Nephron progenitor cell (in vitro differentiated cells): ENCODE measurements at regions not wholly inside any gene's neighbourhood (a gene's known extent, or its start where the extent isn't known, plus 50 kb on each side); places are given as distances from the start of the nearest gene placed in this dataset.

Source experiments
- DNase-seq: peaks from one replicate; pipeline ENCODE4 v3.0.0; 2021
- H3K27ac Mint-ChIP-seq: 2 replicates; pipeline ENCODE4 v1.8.0; 2021; ENCODE audit warnings: mild to moderate bottlenecking, moderate library complexity, mixed read lengths
- H3K27me3 Mint-ChIP-seq: 2 replicates; pipeline ENCODE4 v1.8.0; 2021; ENCODE audit warnings: mild to moderate bottlenecking, low read depth, mixed read lengths; ENCODE audit not compliant: poor library complexity
- H3K36me3 Mint-ChIP-seq: 2 replicates; pipeline ENCODE4 v1.8.0; 2021; ENCODE audit warnings: low read depth, mixed read lengths
- H3K4me1 Mint-ChIP-seq: 2 replicates; pipeline ENCODE4 v1.8.0; 2021; ENCODE audit warnings: mixed read lengths
- H3K4me3 Mint-ChIP-seq: 2 replicates; pipeline ENCODE4 v1.8.0; 2021; ENCODE audit warnings: mild to moderate bottlenecking, moderate library complexity, mixed read lengths
- H3K9me3 Mint-ChIP-seq: 2 replicates; pipeline ENCODE4 v1.8.0; 2021; ENCODE audit warnings: mild to moderate bottlenecking, moderate library complexity, mixed read lengths
- CTCF ChIP-seq: fragments of 200-600 bp; sonication (generic); IDR thresholded peaks from 2 replicates; pipeline ENCODE4 v1.5.0; 2021; ENCODE audit warnings: antibody characterized with exemption

- Mint-ChIP-seq H3K4me1 (peaks cover 13% of the 10 kb centered on the region), H3K9me3 (no peaks in the 10 kb centered on the region), H3K27ac (no peak overlapping the region), H3K36me3 (no peaks in the 10 kb centered on the region), H3K4me3 (no peak overlapping the region), H3K27me3 (peaks cover 10% of the 10 kb centered on the region)
- DNase-seq = no peak
- TF ChIP-seq CTCF = no peak
Observed at GRCh38 chr5:114062932-114063867, 298.7 kb upstream of the KCNN2 start.

GRCh38 chr5:114065912-114066311, 296.0 kb upstream of the KCNN2 start:
- H3K4me3 Mint-ChIP-seq = no peak overlapping the region
- H3K4me1 Mint-ChIP-seq = peaks cover 13% of the 10 kb centered on the region
- TF ChIP-seq CTCF = no peak
- H3K36me3 Mint-ChIP-seq = no peaks in the 10 kb centered on the region
- no peak overlapping the region for H3K27ac Mint-ChIP-seq
- DNase-seq = no peak
- H3K27me3 Mint-ChIP-seq = peaks cover 3% of the 10 kb centered on the region
- H3K9me3 Mint-ChIP-seq = no peaks in the 10 kb centered on the region

GRCh38 chr5:114070093-114070722, 291.7 kb upstream of the KCNN2 start:
- Mint-ChIP-seq H3K9me3 (no peaks in the 10 kb centered on the region), H3K4me1 (no peaks in the 10 kb centered on the region), H3K4me3 (no peak overlapping the region), H3K27ac (no peak overlapping the region), H3K27me3 (peaks cover 3% of the 10 kb centered on the region), H3K36me3 (no peaks in the 10 kb centered on the region)
- DNase-seq = no peak
- no peak for TF ChIP-seq CTCF

GRCh38 chr5:114089259-114089658, 272.6 kb upstream of the KCNN2 start:
- TF ChIP-seq CTCF = no peak
- Mint-ChIP-seq H3K27me3 (peaks cover 3% of the 10 kb centered on the region), H3K27ac (no peak overlapping the region), H3K9me3 (peaks cover 46% of the 10 kb centered on the region), H3K4me1 (no peaks in the 10 kb centered on the region), H3K36me3 (peaks cover 8% of the 10 kb centered on the region), H3K4me3 (no peak overlapping the region)
- no peak for DNase-seq

GRCh38 chr5:114097570-114097969, 264.3 kb upstream of the KCNN2 start:
- Mint-ChIP-seq H3K4me3 (no peak overlapping the region), H3K27ac (no peak overlapping the region), H3K9me3 (peaks cover 17% of the 10 kb centered on the region), H3K36me3 (peaks cover 8% of the 10 kb centered on the region), H3K27me3 (no peaks in the 10 kb centered on the region), H3K4me1 (no peaks in the 10 kb centered on the region)
- no peak for DNase-seq
- TF ChIP-seq CTCF = no peak
